GM19452 (cell line): ENCODE measurements at regions not wholly inside any gene's neighbourhood (a gene's known extent, or its start where the extent isn't known, plus 50 kb on each side); places are given as distances from the start of the nearest gene placed in this dataset.

Experiments used
- ATAC-seq: cut with Tn5 transposase; IDR thresholded peaks from one replicate; pipeline ENCODE4 v1.9.1; 2021; ENCODE audit not compliant: unreplicated experiment

DNA sequence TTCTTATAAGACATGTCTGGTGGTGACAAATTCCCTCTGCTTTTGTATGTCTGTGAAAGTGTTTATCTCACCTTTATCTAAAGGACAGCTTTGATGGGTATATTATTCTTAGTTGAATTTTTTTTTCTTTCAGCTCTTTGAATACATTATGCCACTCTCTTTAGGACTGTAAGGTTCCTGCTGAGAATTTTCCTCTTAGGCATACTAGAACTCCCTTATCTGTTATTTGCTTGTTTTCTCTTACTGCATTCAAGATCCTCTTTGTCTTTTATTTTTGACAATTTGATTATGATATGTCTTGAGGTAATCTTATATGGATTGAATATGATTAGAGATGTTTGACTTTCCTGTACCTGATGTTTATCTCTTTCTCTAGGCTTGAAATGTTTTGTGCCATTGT, 1328.4 kb downstream of the PCDH9 start:
- no peak for ATAC-seq

DNA sequence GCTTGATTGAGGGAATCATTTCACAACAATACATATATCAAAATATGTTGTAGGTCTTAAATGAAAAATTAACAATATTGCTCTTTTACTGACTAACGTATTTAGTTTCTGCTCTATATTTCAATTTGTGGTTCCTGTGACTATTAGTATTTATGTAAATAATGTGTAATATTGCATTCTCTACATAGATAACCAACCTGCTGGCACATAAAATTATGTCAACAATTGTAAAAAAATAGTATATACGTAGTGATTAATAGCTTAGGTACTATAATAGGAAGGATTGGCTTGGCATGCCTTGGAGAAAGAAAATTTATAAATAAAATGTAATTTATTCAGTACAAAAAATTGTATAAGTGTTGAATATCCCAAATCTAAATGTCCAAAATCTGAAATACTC, 1336.1 kb downstream of the PCDH9 start:
- ATAC-seq = no peak

DNA sequence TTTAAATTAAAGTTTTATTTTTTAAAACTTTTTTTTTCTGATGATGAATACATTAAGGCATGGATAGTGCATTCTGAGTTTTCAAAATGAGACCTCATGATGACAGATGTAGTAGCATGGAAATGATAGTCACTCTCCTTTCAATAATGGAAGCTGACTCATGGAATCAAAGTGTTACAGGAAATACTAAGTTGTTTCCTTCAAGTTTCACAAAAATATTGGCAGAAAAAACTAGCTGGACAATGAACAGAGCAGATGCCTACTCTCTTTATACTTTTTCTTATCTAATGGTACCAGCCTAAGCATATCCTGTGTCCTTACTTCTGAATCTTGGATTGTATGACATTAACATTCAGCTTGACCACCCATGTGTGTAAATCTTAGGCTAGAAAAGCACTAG, 1337.3 kb downstream of the PCDH9 start:
- ATAC-seq = no peak

DNA sequence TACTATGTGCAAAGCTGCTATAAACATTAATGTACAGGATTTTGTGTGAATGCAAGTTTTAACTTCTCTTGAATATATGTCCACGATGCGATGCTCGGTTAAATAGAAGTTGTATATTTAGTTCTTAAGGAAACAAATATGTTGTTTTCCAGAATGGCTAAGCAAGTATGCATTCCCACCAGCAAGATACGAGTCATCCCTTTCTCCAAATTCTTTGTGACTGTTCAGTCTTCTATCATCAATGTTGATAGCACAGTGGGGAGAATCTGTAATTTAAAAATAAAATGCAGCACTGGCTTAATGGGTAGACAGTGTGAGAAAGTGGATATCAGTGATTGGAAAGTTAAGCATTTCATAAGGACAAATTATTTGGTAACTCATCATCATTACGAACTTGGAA, 1340.8 kb downstream of the PCDH9 start:
- no peak for ATAC-seq

DNA sequence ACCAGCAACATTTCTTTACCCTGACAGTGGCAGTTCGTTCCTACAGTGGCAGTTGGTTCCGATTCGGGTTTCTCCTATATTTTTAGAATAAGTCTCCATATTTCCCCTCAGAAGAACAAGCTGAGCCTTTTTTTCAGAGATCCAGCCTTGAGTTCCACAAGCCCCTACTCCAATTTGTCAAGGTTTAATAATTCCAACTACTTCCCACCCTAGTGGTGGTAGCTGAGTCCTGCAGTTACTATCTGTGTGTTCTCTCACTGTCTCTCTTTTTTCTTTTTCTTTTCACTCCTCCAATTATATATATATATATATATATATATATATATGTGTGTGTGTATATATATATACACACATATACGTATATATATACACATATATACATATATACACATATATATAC, 1347.3 kb downstream of the PCDH9 start:
- ATAC-seq = no peak

DNA sequence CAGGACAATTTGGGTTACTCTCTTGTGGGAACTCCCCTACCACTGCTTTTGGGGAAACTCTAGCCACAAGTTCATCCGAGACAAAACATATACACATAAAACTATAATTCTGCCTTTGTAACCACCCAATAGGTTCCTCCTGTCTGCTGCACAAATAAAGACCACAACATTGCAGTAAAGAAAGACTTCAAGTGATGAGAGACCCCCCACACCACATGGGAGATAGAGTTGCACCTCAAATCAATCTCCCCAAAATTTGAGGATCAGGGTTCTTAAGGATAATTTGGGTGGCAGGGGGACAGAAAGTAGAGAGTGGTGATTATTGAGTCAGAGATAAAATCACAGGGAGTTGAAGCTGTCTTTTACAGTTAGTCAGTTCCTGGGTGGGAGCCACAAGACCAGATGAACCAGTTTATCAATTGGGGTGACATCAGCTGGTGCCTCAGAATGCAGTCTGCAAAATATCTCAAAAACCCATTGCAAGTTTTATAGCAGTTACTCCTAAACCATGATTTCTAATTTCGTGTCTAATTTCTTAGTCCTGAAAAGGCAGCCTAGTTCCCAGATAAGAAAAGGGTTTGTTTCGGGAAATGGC, 1348.5 kb downstream of the PCDH9 start:
- no peak for ATAC-seq

DNA sequence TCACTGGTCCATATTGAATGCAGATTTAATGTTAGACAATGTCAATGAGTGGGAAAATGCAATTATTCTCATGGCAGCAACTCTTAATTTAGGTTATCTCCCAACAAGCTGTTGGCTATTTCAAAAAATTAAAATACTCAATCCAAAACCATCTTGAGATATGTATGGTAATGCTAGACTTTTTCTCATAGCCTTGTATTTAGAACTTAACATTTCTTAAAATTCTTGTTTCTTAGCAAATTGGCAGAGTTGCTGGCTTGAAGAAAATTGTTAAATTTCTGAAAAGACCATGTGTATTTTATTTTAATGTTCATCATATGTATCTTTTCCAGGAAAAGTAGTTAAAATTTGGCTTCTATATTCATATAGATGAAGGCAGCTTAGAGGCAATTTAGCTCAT, 1355.1 kb downstream of the PCDH9 start:
- ATAC-seq = no peak

DNA sequence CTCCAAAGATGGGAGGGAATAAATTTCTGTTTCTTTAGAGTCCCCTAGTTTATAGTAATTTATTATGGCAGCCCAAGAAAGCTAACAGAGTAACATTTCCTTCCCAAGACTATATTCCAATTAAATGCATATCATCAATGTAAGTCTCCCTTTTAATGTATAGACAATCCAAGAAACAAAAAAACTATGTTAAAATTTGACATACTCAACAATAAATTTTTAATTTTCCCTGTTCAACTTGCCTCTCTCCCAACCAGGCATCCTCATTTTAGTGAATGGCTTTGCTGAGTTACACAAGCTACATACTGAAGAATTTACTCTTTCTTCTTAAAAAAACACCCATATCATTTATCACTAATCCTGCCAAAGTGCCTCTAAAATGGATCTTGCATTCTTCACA, 1357.7 kb downstream of the PCDH9 start:
- ATAC-seq = no peak

DNA sequence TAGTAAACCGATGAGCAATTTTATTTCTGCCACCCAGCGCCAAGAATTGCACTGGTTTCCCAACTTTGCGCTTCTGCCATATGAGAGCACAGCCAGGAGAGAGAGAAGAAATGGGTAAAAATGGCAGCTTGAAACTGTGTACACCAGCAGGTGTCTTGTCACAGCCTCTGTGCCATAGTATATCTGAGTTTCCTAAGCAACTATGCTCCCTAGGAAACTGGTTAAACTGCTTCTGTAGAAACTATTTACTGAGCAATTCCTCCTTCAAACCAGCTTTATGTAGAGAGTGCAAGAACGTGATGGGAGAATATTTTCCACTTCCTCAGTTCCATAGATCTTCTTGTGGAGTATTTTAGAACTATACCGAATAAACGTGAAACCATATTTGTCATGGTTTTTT, 1361.3 kb downstream of the PCDH9 start:
- ATAC-seq = no peak

DNA sequence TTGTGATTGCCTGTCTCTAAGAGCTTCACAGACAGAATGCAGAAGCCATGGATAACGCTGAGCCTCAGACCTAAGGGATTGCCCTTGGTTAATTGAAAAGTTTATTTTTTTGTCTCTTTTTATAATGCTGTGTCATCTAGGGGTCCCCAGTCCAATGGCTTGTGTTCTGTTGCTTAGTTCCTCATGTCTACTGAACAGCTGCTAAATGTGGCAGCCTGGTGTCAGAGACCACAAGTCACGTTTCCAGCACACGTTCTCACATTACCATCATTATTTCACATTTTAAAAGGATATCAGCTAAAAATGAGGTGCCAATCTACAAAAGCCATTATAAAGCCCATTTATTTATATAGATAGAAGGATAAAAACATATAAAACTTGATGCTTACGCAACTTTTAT, 1362.0 kb downstream of the PCDH9 start:
- no peak for ATAC-seq

DNA sequence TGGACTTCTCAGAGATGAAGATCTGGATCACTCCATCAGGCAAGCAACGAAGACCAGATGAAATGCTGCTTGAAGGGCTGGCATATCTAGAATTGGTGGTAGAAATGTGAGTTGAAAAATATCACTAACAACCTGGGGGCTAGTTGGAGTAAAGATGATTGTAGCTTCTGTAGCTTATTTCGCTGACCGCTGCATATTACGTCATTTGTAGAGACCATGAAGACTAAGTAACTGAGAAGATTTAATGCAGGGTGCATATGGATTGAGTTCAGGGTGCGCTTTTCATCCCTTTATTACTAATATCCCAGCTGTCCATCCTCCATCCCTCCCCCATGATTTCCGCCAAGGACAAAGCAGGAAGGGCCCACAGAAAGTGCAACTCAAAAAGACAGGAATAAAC, 1364.0 kb downstream of the PCDH9 start:
- ATAC-seq = no peak

DNA sequence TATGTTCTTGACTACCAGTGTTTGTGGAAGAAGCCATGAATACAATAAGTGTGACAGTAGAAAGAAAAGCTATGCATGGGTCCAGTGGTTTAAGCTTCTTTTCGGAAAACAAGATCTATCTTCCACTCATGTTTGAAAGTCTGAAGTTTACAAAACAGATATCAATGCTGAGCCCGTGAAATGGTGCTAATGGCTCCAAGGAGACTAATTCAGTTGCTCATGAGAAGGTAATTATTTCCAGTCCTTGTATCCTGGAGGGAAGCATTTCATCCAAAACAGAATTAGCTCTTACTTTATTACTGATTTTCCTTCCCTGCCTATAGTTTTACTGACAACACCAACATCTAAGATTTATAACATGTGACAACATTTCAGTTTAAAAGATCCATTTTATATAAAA, 1364.9 kb downstream of the PCDH9 start:
- no peak for ATAC-seq

DNA sequence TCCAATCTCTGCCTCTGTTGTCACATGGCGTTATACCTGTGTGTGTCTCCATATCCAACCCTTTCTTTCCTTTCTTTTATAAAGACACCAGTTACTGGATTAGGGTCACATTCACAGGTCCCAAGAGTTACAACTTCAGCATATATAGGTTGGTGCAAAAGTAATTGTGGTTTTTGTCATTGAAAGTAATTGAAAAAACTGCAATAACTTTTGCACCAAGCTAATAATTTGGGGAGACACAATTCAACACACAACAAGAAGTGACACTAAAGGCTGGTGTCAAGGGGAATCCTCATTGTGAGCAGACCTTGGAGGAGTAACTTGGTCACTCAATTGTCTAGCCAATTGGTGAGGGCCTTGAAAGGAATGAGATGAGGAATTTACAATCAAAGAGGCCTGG, 1366.1 kb downstream of the PCDH9 start:
- no peak for ATAC-seq

DNA sequence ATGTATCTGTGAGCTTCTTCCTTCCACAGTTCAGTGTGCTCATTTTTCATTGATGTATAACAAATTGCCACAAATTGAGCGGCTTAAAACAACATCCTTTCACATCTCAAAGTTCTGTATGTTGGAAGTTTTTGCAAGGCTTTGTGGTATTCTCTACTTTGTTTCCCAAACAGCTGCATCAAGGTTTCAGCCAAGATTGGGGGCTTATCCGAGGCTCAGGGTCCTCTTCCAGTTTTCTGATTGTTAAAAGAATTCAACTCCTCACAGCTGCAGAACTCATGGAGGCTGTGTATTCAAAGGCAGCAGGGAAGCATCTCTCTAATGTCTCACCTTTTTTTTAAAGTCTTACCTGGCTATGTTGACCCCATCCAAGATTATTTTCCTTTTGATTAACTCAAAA, 1369.8 kb downstream of the PCDH9 start:
- no peak for ATAC-seq

DNA sequence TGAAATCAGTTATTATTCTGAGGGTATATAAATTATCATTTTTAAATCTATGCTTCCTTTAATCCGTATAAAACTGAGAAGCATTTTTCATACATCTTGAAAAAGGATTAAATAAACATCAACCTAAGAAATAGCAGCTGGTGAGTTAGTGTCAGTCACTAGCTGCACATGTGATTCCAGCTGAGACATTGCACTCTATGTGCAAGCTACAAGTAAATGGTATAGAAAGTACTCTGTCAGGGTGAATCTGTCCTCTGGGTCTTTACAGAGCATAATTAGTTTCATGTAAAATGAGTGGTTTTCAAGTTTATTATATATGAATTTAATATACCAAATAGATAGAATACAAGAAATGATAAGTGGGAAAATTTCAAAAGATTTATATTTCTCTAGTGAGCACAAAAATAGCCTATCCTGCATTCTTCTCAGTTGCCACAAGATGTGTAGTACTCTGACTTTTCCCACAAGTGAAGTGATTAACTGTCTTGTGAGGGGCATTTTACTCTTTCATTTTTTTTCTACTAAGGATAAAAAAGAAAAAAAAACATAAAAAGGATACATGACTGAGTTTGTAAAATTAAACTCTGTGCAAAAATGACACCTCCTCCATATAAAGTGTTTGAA, 1372.1 kb downstream of the PCDH9 start:
- no peak for ATAC-seq

DNA sequence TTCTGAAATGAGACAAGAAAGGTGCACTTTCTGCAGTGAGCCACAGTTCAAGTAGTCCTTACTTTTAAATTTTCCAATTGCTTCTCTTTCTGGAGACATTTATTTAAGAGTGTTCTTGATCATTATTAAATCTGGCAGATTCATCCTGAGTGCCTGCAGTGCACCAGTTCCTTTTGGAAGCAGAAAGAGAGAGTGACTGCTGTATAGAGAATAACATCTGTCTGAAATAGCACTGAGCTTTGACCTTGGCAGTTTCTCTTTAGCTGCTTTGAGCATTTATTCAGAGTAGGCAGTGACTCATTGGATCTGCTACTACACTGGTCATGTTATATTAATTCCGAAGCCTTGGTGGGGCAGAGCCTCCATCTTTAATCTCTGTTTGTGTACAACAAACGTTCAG, 1373.7 kb downstream of the PCDH9 start:
- ATAC-seq = no peak

DNA sequence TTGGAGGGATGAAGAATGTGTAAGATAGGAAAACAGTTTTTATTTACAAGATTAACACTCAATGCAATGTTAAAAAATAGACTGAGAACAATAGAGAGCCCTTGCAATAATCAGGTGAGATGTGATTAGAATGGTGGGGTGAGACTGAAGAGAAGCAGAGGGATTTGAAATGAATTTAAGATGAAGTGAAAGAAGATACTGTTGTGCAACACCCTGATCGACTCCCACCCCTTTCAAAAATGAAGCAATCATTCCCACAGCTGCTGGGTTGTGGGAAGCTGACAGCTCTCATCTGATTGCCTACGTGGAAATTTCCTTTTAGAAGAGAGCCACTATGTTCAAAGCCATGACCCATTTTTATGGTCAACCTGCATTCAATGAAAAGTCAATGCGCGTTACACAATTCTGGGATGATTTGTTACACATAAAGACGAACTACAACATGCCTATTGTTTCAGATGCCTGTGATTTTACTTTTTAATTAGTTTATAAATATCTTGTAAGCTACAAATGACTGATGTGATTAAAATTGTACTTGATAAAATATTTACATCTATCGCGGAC, 1374.8 kb downstream of the PCDH9 start:
- ATAC-seq = no peak

DNA sequence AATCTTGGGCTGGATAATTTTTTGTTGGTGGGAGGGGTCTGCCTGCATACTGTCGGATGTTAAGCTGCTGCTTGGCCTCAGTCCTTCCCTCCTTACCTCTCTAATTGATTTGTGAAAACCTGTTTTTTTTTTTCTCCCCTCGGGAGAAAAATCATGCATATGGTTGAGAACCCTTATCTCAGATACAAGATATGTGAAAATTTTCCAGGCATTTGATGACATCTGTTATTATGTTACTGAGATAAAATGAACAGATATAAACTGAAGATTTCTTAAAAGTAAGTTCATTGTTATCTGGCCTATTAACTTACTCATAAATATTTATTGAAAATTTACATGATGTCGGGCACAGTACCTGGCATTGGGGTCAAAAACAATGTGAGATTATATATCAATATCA, 1375.7 kb downstream of the PCDH9 start:
- ATAC-seq = no peak

DNA sequence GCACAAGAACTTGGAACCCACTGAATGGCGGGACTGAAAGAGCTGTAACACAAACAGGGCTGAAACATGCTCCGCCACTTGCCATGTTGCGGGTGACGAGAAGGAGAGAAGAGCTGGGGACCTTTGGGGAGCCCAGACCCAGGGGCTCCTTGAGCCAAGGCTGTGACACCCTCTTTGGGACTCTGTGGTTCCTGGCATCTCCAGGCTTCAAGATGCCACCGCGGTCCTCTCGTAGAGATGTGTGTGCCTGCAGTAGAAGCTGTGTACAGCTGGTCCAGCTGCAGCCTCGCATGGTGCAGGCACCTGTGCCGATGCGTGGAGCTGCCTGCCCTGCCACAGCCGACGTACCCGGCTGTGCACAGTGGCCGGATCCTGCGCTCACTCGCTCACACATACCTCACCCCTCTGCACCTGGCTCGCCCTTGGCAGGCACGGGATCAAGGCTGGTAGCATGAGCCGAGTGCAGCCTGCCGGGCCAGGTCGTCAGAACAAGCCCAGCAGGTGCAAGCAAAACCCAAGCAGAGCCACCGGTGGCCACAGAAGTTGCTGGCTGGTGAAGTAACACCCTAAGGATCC, 1385.8 kb downstream of the PCDH9 start:
- ATAC-seq = no peak

DNA sequence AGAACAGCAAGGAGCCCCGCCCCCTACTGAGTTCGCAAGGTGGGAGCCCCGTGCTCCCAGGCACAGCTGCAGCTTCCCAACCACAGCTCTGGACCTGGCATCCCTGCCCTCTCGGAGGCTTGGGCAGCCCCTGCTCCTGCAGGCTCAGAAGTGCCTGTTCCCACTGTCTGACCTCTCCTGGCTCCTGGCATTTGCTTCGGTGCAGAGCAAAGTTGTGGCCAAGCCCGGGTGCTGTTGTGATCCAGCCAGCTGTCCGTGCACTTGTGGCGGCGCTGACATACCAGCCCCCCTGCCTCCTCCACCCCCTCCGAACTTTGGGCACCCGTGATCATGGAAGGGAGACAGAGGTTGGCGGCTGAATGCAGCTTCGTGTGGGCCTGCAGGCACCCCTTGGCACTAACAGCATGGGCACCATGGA, 1386.8 kb downstream of the PCDH9 start:
- ATAC-seq = no peak

DNA sequence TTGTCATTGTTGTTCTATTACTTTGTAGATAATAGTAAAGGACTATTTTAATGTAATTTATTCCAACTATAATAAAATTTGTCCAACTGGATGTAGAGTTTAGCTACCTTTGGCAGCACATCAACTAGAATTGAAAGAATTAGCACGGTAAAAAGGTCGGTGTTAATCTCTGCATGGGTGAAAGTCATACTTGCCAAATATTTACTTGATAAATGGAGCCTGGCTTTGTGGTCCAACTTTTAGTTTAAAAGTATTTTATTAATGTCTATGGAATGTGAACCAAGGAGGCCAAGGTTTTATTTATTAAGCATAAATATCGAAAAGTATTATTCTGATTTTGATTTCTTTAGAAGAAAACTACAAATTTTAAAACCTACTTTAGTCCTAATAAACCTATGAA, 1389.0 kb downstream of the PCDH9 start:
- ATAC-seq = no peak

DNA sequence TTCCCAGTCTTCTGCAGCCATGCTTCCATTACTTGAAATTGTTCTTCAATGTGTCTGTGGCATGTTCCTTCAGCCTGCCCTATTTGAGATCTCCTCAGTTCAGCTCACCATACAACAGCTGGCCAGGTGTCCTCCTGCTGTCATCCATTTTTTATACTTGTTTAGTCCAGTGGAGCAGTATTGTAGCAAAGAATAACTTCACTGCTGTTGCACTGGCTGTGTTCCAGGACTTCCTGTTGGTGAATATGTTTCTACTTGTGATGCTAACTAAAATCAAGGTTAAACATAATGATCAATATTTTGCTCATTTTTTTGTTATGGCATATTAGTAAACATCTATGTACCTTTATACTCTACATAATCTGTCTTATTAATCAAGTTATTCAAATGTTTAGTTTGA, 1394.1 kb downstream of the PCDH9 start:
- ATAC-seq = no peak

DNA sequence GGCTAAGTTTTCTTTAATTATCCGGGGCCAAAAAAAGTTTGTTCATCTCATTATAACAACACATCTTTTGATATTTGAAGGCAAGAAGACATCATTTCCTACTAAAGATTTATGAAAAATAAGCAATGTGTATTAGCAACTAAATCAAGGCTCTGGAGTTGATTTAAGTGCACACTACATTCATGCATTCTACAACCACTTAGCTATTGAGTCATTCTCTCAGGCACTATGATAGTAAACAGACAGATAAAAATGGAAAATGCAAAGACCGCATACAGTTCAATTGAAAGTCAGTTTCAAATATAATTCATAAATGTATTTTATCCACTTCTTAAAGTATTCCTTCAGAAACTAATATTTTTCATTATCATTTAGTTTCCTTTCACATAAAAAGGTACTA, 1395.2 kb downstream of the PCDH9 start:
- ATAC-seq = no peak
